Endothelial cell of umbilical vein (primary cell): ENCODE measurements at regions not wholly inside any gene's neighbourhood (a gene's known extent, or its start where the extent isn't known, plus 50 kb on each side); places are given as distances from the start of the nearest gene placed in this dataset.

Experiments
- BruUV-seq: library from RNA; stranded (reverse); fragments of 400-500 nt; replicated peaks from 2 replicates; lab custom pipeline; 2021; lab: Mats Ljungman, UMichigan
- CTCF ChIA-PET: fragments of 300-600, 350-600 bp; sonication (Branson Sonifier 250); formaldehyde crosslinking; loops from one replicate; lab custom pipeline; 2021; ENCODE audit warnings: antibody characterized with exemption, inconsistent platforms; lab: Charles Lee
- POLR2A ChIA-PET: fragments of 300-600, 350-600 bp; sonication (Branson Sonifier 250); formaldehyde crosslinking; loops from one replicate; lab custom pipeline; 2021; ENCODE audit warnings: antibody characterized with exemption, inconsistent platforms; lab: Charles Lee
- DNase-seq: peaks from one replicate; pipeline ENCODE4 v3.0.0-alpha.2; 2011; ENCODE audit warnings: low read depth, low spot score
- FAIRE-seq: peaks from 2 replicates; lab custom pipeline; 2011; peaks lifted over from hg19 to GRCh38; lab: Jason Lieb, UNC
- H2AFZ ChIP-seq: 2 replicates; pipeline ENCODE4 v1.6.0; 2012; ENCODE audit warnings: low read depth, low read length, control low read depth, inconsistent platforms
- H3K27ac ChIP-seq: 2 replicates; pipeline ENCODE4 v1.5.1; 2011; ENCODE audit warnings: low read depth, mild to moderate bottlenecking, control low read depth, low read length, moderate library complexity; ENCODE audit not compliant: insufficient read depth
- H3K27me3 ChIP-seq, 2 experiments: 2 replicates each; pipeline versions ENCODE4 v1.6.0 to v1.6.1; 2011; ENCODE audit warnings: low read length in 2 of 2, mixed read lengths in 1 of 2; ENCODE audit not compliant: control insufficient read depth in 2 of 2, insufficient read depth in 2 of 2
- H3K36me3 ChIP-seq, 2 experiments: 2 replicates in 1 of 2; 3 replicates in 1 of 2; pipeline ENCODE4 v1.5.1; 2011; ENCODE audit warnings: low read length in 2 of 2, mild to moderate bottlenecking in 1 of 2, moderate library complexity in 1 of 2; ENCODE audit not compliant: control insufficient read depth in 2 of 2, insufficient read depth in 2 of 2; ENCODE audit errors: extremely low read depth in 1 of 2
- H3K4me1 ChIP-seq: 3 replicates; pipeline ENCODE4 v1.5.1; 2011; ENCODE audit warnings: mild to moderate bottlenecking, low read length; ENCODE audit not compliant: control insufficient read depth, insufficient read depth; ENCODE audit errors: extremely low read depth
- H3K4me2 ChIP-seq: 2 replicates; pipeline ENCODE4 v1.6.1; 2011; ENCODE audit warnings: low read length, control low read depth, mixed read lengths; ENCODE audit not compliant: insufficient read depth
- H3K4me3 ChIP-seq, 3 experiments: fragments of 200-600 bp in 1 of 3; sonication (generic), shearing (Covaris generic) in 1 of 3; replicated peaks in 1 of 3; 2 replicates each; pipeline ENCODE4 v1.5.1; 2011 to 2016; ENCODE audit warnings: control low read depth in 3 of 3, low read length in 3 of 3, mild to moderate bottlenecking in 2 of 3, inconsistent platforms in 1 of 3, low read depth in 1 of 3, moderate library complexity in 1 of 3; ENCODE audit not compliant: insufficient read depth in 1 of 3
- H3K79me2 ChIP-seq: 2 replicates; pipeline ENCODE4 v1.6.0; 2012; ENCODE audit warnings: low read length, inconsistent platforms; ENCODE audit not compliant: control insufficient read depth, insufficient read depth
- H3K9ac ChIP-seq: replicated peaks from 2 replicates; pipeline ENCODE3; 2011; ENCODE audit warnings: low read length, control low read depth; ENCODE audit not compliant: insufficient read depth; ENCODE audit errors: extremely low read depth
- H3K9me1 ChIP-seq: replicated peaks from 3 replicates; pipeline ENCODE4 v1.6.0; 2011; ENCODE audit warnings: mild to moderate bottlenecking, low read length; ENCODE audit not compliant: control insufficient read depth, insufficient read depth; ENCODE audit errors: extremely low read depth
- H3K9me3 ChIP-seq: replicated peaks from 2 replicates; pipeline ENCODE4 v1.5.1; 2012; ENCODE audit warnings: low read length, inconsistent platforms; ENCODE audit not compliant: control insufficient read depth, insufficient read depth
- H4K20me1 ChIP-seq: replicated peaks from 2 replicates; pipeline ENCODE3; 2011; ENCODE audit warnings: mild to moderate bottlenecking, low read length; ENCODE audit not compliant: control insufficient read depth, insufficient read depth; ENCODE audit errors: extremely low read depth
- EZH2 ChIP-seq: IDR thresholded peaks from 2 replicates; pipeline ENCODE4 v1.6.1; 2012; ENCODE audit warnings: borderline replicate concordance, low read depth, mild to moderate bottlenecking, moderate library complexity, low read length, inconsistent platforms; ENCODE audit not compliant: severe bottlenecking
- FOS ChIP-seq: IDR thresholded peaks from 2 replicates; pipeline ENCODE4 v1.6.1; 2011; ENCODE audit warnings: mild to moderate bottlenecking, low read length, moderate library complexity, borderline replicate concordance; ENCODE audit not compliant: insufficient read depth
- GATA2 ChIP-seq: IDR thresholded peaks from 2 replicates; pipeline ENCODE4 v1.7.0; 2011; ENCODE audit warnings: low read depth, mild to moderate bottlenecking, moderate library complexity, mixed read lengths, low read length; ENCODE audit not compliant: insufficient read length, insufficient read depth
- JUN ChIP-seq: IDR thresholded peaks from 2 replicates; pipeline ENCODE4 v1.6.1; 2011; ENCODE audit warnings: borderline replicate concordance, low read depth; ENCODE audit not compliant: insufficient read length, insufficient read depth
- MYC ChIP-seq: IDR thresholded peaks from one replicate; pipeline ENCODE4 v1.6.1; 2011; ENCODE audit warnings: mild to moderate bottlenecking, low read depth, low read length
- POLR2A ChIP-seq: IDR thresholded peaks from 2 replicates; pipeline ENCODE4 v1.6.1; 2012; ENCODE audit warnings: low read depth, mild to moderate bottlenecking, control low read depth, low read length
- POLR2AphosphoS5 ChIP-seq: IDR thresholded peaks from 2 replicates; pipeline ENCODE4 v1.6.1; 2012; ENCODE audit warnings: low read depth, mild to moderate bottlenecking, control low read depth, low read length, moderate library complexity; ENCODE audit not compliant: insufficient read depth
- dilution Hi-C: fragments of 300-500 bp; cut with MboI; formaldehyde crosslinking; loops from one replicate; pipeline ENCODE4 v1.15.0; 2019; ENCODE audit warnings: low sequenced_read_pairs; ENCODE audit not compliant: extremely low pct_ligation_motif_present
- intact Hi-C: fragments of 100-400 bp; cut with micrococcal nuclease; formaldehyde crosslinking; loops from one replicate; pipeline ENCODE4 v1.10.0; 2022
- TF ChIP-seq, protein P1 (sequence below), 2 donors: IDR thresholded peaks; 1 replicate in 1 of 2; 2 replicates in 1 of 2; pipeline ENCODE4 v1.5.1; 2011; ENCODE audit warnings: low read length in 2 of 2, mild to moderate bottlenecking in 2 of 2, moderate library complexity in 2 of 2, control low read depth in 1 of 2, inconsistent platforms in 1 of 2, low read depth in 1 of 2; ENCODE audit not compliant: insufficient read depth in 1 of 2; ENCODE audit errors: extremely low read depth in 1 of 2
- TF ChIP-seq, protein P2 (sequence below): IDR thresholded peaks from 2 replicates; pipeline ENCODE4 v1.6.1; 2011; ENCODE audit not compliant: insufficient read depth, insufficient read length

DNA sequence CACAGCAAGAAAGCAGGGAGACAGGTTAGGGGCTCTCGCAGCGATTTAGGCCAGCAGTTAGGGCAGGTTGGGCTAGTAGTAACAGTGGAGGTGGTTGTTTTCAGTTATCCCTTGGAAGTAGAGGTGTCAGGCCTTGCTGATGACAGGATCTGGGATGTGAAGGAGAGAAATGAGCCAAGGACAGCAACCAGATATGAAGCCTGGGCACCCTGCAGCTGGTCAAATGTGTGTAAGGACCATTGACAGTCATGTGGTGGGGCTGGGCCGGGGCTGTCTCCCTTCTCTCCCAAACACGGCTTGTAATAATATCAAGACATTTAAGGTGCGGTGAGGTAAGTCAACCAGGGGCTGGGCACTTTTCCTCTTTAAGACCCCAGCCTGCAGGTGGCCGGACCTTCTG lies 112.5 kb upstream of the IGFBP3 start:
- no TSS peak for BruUV-seq
- DNase-seq (no peak), FAIRE-seq (no peak)
- Histone ChIP-seq H3K9me1 (no peaks in the 10 kb centered on the region), H3K4me2 (no peak overlapping the region), H2AFZ (no peak overlapping the region), H3K27me3 (no peaks in the 10 kb centered on the region), H3K9me3 (no peaks in the 10 kb centered on the region), H3K79me2 (no peaks in the 10 kb centered on the region), H3K4me3 (no peak overlapping the region), H4K20me1 (no peaks in the 10 kb centered on the region), H3K27ac (no peak overlapping the region), H3K9ac (no peak overlapping the region), H3K4me1 (no peaks in the 10 kb centered on the region), H3K36me3 (no peaks in the 10 kb centered on the region)
- dilution Hi-C loops (no loop called here), intact Hi-C loops (no loop called here)
- POLR2A ChIA-PET, result no interaction called here
- TF ChIP-seq EZH2 (no peak), GATA2 (no peak), POLR2AphosphoS5 (no peak), POLR2A (no peak), MYC (no peak), JUN (no peak), FOS (no peak)
- TF ChIP-seq, protein P1, sequence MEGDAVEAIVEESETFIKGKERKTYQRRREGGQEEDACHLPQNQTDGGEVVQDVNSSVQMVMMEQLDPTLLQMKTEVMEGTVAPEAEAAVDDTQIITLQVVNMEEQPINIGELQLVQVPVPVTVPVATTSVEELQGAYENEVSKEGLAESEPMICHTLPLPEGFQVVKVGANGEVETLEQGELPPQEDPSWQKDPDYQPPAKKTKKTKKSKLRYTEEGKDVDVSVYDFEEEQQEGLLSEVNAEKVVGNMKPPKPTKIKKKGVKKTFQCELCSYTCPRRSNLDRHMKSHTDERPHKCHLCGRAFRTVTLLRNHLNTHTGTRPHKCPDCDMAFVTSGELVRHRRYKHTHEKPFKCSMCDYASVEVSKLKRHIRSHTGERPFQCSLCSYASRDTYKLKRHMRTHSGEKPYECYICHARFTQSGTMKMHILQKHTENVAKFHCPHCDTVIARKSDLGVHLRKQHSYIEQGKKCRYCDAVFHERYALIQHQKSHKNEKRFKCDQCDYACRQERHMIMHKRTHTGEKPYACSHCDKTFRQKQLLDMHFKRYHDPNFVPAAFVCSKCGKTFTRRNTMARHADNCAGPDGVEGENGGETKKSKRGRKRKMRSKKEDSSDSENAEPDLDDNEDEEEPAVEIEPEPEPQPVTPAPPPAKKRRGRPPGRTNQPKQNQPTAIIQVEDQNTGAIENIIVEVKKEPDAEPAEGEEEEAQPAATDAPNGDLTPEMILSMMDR (IDR thresholded peaks at IDR 0.05; ENCODE audit: extremely low read depth in 1 of 2, insufficient read depth in 1 of 2, low read depth in 1 of 2, low read length in 2 of 2), result no peak
- TF ChIP-seq, protein P2, sequence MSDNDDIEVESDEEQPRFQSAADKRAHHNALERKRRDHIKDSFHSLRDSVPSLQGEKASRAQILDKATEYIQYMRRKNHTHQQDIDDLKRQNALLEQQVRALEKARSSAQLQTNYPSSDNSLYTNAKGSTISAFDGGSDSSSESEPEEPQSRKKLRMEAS, result no peak
- CTCF ChIA-PET, result no interaction called here
